Fibroblast of lung (primary cell): ENCODE measurements at regions not wholly inside any gene's neighbourhood (a gene's known extent, or its start where the extent isn't known, plus 50 kb on each side); places are given as distances from the start of the nearest gene placed in this dataset.
"Not testable (repeated sequence)": the region's sequence is repeated elsewhere in the genome, so short reads cannot be mapped to it uniquely, and the experiment has no call there.

ENCODE experiments used
- DNase-seq, 2 donors: peaks; one replicate each; pipeline versions ENCODE4 v3.0.0 to v3.0.0-alpha.2; 2010; ENCODE audit warnings: low read depth in 2 of 2
- H2AFZ ChIP-seq: 2 replicates; pipeline ENCODE4 v1.5.1; 2012; ENCODE audit warnings: low read length, control low read depth, inconsistent platforms
- H3K27ac ChIP-seq: 2 replicates; pipeline ENCODE4 v1.5.1; 2011; ENCODE audit warnings: low read length, control low read depth; ENCODE audit not compliant: insufficient read depth
- H3K27me3 ChIP-seq: 2 replicates; pipeline ENCODE4 v1.5.1; 2011; ENCODE audit warnings: mild to moderate bottlenecking, low read length; ENCODE audit not compliant: control insufficient read depth, insufficient read depth
- H3K36me3 ChIP-seq: 2 replicates; pipeline ENCODE4 v1.5.1; 2011; ENCODE audit warnings: low read length; ENCODE audit not compliant: control insufficient read depth, insufficient read depth
- H3K4me1 ChIP-seq: 2 replicates; pipeline ENCODE4 v1.5.1; 2011; ENCODE audit warnings: low read length; ENCODE audit not compliant: control insufficient read depth, insufficient read depth; ENCODE audit errors: extremely low read depth
- H3K4me2 ChIP-seq: 2 replicates; pipeline ENCODE4 v1.5.1; 2011; ENCODE audit warnings: low read length, control low read depth; ENCODE audit not compliant: insufficient read depth; ENCODE audit errors: extremely low read depth
- H3K4me3 ChIP-seq, 4 experiments: fragments of 200-600 bp in 1 of 4; sonication (generic) in 1 of 4; replicated peaks in 1 of 4; 2 replicates each; pipeline ENCODE4 v1.5.1; 2011 to 2016; ENCODE audit warnings: low read length in 4 of 4, low read depth in 3 of 4, mild to moderate bottlenecking in 3 of 4, control low read depth in 2 of 4, inconsistent platforms in 1 of 4, mixed read lengths in 1 of 4; ENCODE audit not compliant: insufficient read depth in 1 of 4; ENCODE audit errors: control extremely low read depth in 1 of 4
- H3K79me2 ChIP-seq: 2 replicates; pipeline ENCODE4 v1.5.1; 2012; ENCODE audit warnings: mild to moderate bottlenecking, low read length, inconsistent platforms; ENCODE audit not compliant: control insufficient read depth, insufficient read depth
- H3K9ac ChIP-seq: 2 replicates; pipeline ENCODE4 v1.5.1; 2011; ENCODE audit warnings: mild to moderate bottlenecking, low read length, control low read depth; ENCODE audit not compliant: insufficient read depth
- H3K9me3 ChIP-seq: 2 replicates; pipeline ENCODE4 v1.5.1; 2012; ENCODE audit warnings: low read depth, low read length; ENCODE audit not compliant: control insufficient read depth, insufficient read depth
- H4K20me1 ChIP-seq: 2 replicates; pipeline ENCODE4 v1.5.1; 2011; ENCODE audit warnings: low read length; ENCODE audit not compliant: control insufficient read depth, insufficient read depth; ENCODE audit errors: extremely low read depth
- EZH2 ChIP-seq: IDR thresholded peaks from 2 replicates; pipeline ENCODE4 v1.5.1; 2012; ENCODE audit warnings: low read length, control low read depth, mild to moderate bottlenecking; ENCODE audit errors: missing control alignments
- TF ChIP-seq, protein P1 (sequence below), 2 donors: IDR thresholded peaks in 1 of 2; conservative IDR thresholded peaks in 1 of 2; 1 replicate in 1 of 2; 2 replicates in 1 of 2; pipeline ENCODE4 v1.5.1; 2011 to 2012; ENCODE audit warnings: low read length in 2 of 2, control low read depth in 1 of 2, inconsistent platforms in 1 of 2, low read depth in 1 of 2, mild to moderate bottlenecking in 1 of 2

DNA sequence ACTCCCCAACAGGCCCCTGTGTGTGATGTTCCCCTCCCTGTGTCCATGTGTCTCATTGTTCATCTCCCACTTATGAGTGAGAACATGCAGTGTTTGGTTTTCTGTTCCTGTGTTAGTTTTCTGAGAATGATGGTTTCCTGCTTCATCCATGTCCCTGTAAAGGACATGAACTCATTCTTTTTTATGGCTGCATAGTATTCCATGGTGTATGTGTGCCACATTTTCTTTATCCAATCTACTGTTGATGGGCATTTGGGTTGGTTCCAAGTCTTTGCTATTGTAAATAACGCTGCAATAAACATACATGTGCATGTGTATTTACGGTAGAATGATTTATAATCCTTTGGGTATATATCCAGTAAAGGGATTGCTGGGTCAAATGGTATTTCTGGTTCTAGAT lies 72.7 kb upstream of the GNG12 start:
- DNase-seq, H3K27ac ChIP-seq, H3K36me3 ChIP-seq, H3K79me2 ChIP-seq, H2AFZ ChIP-seq, H3K27me3 ChIP-seq, H3K9ac ChIP-seq, H3K4me1 ChIP-seq, H3K4me2 ChIP-seq, H3K4me3 ChIP-seq, H3K9me3 ChIP-seq, H4K20me1 ChIP-seq: not testable (repeated sequence)

DNA sequence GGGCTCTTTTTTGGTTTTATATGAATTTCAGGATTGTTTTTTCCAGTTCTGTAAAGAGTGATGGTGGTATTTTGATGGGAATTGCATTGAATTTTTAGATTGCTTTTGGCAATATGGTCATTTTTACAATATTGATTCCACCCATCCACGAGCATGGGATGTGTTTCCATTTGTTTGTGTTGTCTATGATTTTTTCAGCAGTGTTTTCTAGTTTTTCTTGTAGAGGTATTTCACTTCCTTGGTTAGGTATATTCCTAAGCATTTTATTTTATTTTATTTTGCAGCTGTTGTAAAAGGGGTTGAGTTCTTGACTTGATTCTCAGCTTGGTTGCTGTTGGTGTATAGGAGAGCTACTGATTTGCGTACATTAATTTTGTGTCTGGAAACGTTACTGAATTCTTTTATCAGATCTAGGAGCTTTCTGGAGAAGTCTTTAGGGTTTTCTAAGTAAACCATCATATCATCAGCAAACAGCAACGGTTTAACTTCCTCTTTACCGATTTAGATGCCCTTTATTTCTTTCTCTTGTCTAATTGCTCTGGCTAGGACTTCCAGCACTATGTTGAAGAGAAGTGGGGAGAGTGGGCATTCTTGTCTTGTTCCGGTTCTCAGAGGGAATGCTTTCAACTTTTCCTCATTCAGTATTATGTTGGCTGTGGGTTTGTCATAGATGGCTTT lies 69.4 kb upstream of the GNG12 start:
- not testable (repeated sequence) for H3K9me3 ChIP-seq, DNase-seq, H3K79me2 ChIP-seq, H4K20me1 ChIP-seq, H3K27ac ChIP-seq, H3K4me3 ChIP-seq, H3K9ac ChIP-seq, H3K36me3 ChIP-seq, H3K4me2 ChIP-seq, H3K27me3 ChIP-seq, H3K4me1 ChIP-seq, H2AFZ ChIP-seq

DNA sequence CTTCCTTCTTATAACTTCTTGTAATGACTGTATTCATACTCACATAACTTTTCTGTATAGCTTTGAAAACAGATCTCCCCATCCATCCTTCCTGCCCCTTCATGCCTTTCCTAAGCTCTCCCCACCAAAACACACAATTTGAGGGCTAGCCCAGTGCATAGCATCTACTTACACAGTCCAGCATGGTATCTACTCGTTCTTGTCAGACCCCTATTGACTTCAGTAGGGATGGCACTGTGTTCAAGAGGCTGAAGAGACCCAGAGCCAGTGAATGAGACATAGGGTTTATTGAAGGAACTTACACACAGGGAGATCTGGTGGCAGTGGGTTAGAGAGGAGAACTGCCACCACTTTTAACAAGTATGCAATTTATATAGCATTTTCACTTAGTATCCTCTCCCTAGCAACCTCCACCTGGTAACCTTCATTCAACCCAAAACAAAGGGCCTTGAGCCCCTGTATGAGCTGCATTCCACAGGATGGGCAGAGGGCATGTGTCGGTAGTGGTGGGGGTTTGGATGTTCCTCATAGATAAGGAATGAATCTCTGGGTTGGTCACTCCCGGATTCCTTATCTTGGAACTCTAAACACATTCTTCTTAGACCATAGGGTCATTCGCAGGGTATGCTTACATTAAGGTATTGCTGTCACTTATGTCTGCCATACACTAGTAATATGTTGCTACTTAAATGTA lies 64.9 kb upstream of the GNG12 start:
- no peaks in the 10 kb centered on the region for H3K9me3 ChIP-seq
- no peak overlapping the region for H3K27ac ChIP-seq
- H3K4me2 ChIP-seq, result no peak overlapping the region
- peaks cover 3% of the 10 kb centered on the region for H3K4me1 ChIP-seq
- H3K4me3 ChIP-seq, result no peak overlapping the region
- peak in 1 of 2 donors; percentile 42 for DNase-seq
- no peak overlapping the region for H3K9ac ChIP-seq
- no peak overlapping the region for H2AFZ ChIP-seq
- H3K36me3 ChIP-seq, result no peaks in the 10 kb centered on the region
- H3K27me3 ChIP-seq, result no peaks in the 10 kb centered on the region
- TF ChIP-seq, protein P1, sequence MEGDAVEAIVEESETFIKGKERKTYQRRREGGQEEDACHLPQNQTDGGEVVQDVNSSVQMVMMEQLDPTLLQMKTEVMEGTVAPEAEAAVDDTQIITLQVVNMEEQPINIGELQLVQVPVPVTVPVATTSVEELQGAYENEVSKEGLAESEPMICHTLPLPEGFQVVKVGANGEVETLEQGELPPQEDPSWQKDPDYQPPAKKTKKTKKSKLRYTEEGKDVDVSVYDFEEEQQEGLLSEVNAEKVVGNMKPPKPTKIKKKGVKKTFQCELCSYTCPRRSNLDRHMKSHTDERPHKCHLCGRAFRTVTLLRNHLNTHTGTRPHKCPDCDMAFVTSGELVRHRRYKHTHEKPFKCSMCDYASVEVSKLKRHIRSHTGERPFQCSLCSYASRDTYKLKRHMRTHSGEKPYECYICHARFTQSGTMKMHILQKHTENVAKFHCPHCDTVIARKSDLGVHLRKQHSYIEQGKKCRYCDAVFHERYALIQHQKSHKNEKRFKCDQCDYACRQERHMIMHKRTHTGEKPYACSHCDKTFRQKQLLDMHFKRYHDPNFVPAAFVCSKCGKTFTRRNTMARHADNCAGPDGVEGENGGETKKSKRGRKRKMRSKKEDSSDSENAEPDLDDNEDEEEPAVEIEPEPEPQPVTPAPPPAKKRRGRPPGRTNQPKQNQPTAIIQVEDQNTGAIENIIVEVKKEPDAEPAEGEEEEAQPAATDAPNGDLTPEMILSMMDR (conservative IDR thresholded peaks at IDR 0.05 in 1 of 2, IDR thresholded peaks at IDR 0.05 in 1 of 2; ENCODE audit: low read depth in 1 of 2, low read length in 2 of 2), result no peak
- no peak for TF ChIP-seq EZH2
- H4K20me1 ChIP-seq, result no peaks in the 10 kb centered on the region
- H3K79me2 ChIP-seq, result no peaks in the 10 kb centered on the region

DNA sequence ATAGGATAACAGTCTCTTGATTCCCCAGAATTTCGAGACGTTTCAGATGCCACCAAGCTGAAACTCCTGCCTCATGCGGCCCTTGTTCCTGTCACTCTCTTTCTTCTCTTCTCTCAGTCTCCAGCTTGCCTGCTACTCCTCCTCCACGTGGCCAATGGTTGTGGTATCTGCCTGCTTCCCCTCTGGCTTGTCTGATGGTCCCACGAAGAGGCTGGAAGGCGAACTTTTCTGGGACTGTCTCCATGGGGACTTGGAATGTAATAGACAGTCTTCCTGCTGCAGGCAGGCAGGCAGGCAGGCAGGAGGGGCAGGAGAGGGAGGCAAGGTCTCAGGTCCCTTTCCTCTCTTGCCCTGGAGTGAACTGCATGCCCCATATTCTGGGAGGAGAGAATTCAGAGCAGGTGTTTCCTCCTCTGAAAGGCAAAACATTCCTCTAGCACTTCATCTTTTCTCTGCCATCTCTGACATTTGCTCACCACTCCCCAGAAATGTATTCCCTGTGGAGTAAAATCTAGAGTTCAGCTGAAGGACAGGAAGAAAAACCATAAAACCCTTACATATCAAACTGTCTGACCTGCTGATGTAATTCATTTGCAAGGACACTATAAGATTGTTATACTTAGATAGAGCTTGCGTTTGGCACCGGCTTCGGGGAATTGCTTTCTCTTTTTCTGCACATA lies 64.1 kb upstream of the GNG12 start:
- Histone ChIP-seq H4K20me1 (no peaks in the 10 kb centered on the region), H3K4me2 (no peak overlapping the region), H3K9me3 (no peaks in the 10 kb centered on the region), H3K9ac (no peak overlapping the region), H3K27me3 (no peaks in the 10 kb centered on the region), H3K4me3 (no peak overlapping the region), H3K79me2 (no peaks in the 10 kb centered on the region), H2AFZ (no peak overlapping the region), H3K4me1 (peaks cover 3% of the 10 kb centered on the region), H3K36me3 (no peaks in the 10 kb centered on the region), H3K27ac (no peak overlapping the region)
- peak; percentile 79 to 82 for DNase-seq
- TF ChIP-seq, protein P1 (conservative IDR thresholded peaks at IDR 0.05 in 1 of 2, IDR thresholded peaks at IDR 0.05 in 1 of 2; ENCODE audit: low read depth in 1 of 2, low read length in 2 of 2), result no peak
- no peak for TF ChIP-seq EZH2
